NCI-H748 (cell line): ENCODE measurements at regions not wholly inside any gene's neighbourhood (a gene's known extent, or its start where the extent isn't known, plus 50 kb on each side); places are given as distances from the start of the nearest gene placed in this dataset.
A peak's percentile ranks its signal among the peaks of the same experiment; 100 is the strongest.

Experiments used
- DNase-seq: peaks from one replicate; lab custom pipeline; 2025; ENCODE audit not compliant: unreplicated experiment; lab: John Stamatoyannopoulos, UW

- DNase-seq = no peak
Observed at GRCh38 chr3:107028086-107028485, 349.2 kb upstream of the CCDC54 start.

GRCh38 chr3:107028626-107029025, 348.6 kb upstream of the CCDC54 start:
- peak; percentile 28 for DNase-seq

DNA sequence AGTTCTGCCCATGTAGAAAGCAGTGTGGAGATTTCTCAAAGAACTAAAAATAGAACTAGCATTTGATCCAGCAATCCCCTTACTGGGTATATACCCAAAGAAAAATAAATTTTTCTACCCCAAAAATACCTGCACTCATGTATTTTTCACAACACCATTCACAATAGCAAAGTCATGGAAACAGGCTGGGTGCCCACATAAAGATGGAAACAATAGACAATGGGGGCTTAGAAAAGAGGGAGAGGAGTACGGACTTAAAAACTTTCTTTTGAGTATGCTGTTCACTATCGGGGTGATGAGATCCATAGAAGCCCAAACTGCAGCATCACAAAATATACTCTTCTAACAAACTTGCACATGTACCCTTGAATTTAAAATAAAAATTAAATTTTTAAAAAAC, 345.1 kb upstream of the CCDC54 start:
- no peak for DNase-seq

DNA sequence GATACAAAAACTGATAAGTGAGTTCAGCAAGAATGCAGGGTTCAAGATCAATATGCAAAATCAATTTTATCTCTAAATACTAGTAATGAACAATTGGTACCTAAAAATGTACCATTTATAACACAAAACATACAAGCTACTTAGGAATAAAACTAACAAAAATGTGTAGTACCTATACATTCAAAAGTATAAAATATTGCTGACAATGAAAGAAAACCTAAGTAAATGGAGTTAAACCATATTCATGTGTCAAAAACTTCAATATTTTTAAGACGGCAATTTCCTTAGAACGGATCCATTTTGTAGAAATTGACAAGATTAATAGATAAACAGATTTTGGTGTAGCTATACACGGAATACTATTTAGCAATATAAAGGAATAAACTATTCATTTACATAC, 343.1 kb upstream of the CCDC54 start:
- DNase-seq = no peak

DNA sequence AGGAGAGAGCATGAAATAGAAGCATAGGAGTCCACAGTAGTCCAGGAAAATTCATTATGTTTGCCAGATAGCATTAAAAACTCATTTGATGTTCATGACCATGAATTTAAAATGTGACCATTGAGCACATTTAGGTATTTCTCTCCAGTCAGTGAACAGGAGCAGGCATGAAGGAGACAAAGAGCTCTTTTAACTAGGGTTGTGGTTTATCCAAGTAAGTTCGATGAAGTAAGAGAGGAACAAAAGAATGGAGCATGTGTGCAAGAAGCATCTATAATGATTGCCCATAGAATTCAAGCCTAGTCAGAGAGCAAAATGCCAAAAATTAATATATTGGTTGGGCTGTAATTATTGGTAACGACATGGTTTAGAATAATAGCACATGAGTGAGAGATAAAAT, 342.1 kb upstream of the CCDC54 start:
- DNase-seq = no peak

GRCh38 chr3:107044677-107045076, 332.6 kb upstream of the CCDC54 start:
- no peak for DNase-seq

- DNase-seq = no peak
Observed at GRCh38 chr3:107045791-107046190, 331.4 kb upstream of the CCDC54 start.

- DNase-seq = no peak
Observed at GRCh38 chr3:107055181-107055942, 321.9 kb upstream of the CCDC54 start.

DNA sequence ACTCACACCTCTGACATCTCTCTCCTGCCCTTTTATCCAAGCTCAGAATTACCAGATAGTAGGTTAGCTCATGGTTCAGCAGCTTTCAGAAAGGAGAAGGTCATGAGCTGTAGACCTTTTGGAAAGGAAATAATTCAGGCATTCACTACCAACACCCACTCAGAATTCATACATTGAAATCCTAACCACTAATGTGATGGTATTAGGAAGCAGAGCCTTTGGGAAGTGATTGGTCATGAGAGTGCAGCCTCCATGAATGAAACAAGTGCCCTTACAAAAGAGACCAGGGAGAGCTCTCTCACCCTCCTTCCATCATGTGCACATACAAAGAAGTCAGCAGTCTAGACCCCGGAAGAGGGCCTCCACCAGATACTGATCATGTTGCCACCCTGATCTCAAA, 315.8 kb upstream of the CCDC54 start:
- DNase-seq = no peak

DNA sequence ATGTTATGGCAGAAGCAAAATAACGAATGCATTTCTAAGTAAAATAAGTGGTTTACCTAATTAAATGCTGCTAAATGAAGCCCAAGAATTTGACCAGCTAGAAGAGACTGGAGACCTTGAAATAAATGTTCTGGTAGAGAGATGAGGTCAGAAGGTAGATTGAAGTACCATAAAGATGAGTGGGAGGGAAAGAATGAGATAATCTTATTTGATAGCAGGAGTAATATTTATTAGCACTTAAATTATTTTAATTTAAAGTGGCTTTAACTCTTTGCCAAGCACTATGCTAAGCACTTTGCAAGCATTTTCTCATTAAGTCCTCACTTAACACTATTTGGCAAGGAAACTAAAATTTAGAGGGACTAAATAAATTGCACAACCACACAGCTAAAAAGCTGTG, 314.9 kb upstream of the CCDC54 start:
- no peak for DNase-seq

DNA sequence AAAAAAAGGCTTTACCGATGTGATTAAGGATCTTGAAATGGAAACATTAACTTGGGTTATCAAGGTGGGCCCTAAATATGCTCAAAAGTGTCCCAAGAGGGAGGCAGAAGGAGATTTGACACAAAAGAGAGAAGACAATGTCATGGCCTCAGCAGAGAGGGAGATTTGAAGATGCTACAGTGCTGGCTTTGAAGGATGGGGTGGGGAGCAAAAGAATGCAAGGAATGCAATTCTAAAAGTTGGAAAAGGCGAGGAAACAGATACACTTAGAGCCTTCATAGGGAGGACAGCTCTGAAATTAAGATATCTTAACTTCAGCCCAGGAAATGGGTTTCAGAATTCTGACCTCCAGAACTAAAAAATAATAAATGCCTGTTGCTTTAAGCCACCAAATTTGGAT, 314.5 kb upstream of the CCDC54 start:
- DNase-seq = no peak

DNA sequence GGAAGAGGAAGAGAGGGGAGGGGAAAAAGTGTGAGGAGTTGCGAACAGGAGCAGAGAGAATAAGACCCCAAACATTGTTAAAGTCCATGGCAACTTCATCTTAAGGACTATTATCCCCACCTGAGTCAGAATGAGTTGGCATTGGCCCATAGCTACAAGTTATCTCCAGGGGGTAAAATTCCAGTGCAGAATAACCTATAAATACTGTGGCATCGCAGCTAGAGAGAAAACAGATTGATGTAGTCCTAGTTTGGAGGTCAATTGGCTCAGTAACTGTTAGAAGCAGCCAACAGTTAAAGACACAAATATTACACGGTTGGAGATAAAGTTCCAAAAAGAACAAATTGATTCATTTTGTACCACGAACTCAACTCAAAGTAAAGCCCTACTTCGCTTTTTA, 313.9 kb upstream of the CCDC54 start:
- DNase-seq = no peak

DNA sequence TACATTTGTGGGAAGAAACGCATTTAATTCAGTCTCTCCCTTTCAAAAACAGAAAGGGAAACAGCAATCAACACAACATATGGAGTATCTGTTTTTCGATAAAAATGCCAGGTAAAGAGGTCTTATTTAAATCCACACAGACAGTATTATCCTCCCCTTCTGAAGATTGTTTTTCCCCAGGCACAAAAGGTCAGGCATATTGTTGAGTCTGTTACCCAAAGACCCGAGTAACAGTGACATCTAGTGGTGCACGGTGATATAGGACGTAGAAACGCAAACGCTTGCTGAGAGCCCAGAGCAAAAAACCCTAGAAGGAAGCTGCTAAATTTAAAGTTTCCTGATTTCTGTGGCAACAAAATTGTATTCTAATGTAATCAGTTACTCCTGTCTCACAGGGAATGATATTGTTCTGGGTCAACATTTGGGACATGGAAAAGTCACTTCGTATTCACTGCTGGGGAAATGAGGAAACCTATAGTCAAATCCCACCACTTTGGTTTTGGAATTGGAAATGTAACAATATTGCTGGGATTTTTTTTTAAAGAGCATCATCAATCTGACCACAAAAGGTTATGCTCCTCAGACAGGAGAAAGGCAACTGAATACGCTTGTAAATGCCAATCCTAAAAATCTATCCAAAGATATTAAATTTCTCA, 312.7 kb upstream of the CCDC54 start:
- DNase-seq = peak; percentile 79

DNA sequence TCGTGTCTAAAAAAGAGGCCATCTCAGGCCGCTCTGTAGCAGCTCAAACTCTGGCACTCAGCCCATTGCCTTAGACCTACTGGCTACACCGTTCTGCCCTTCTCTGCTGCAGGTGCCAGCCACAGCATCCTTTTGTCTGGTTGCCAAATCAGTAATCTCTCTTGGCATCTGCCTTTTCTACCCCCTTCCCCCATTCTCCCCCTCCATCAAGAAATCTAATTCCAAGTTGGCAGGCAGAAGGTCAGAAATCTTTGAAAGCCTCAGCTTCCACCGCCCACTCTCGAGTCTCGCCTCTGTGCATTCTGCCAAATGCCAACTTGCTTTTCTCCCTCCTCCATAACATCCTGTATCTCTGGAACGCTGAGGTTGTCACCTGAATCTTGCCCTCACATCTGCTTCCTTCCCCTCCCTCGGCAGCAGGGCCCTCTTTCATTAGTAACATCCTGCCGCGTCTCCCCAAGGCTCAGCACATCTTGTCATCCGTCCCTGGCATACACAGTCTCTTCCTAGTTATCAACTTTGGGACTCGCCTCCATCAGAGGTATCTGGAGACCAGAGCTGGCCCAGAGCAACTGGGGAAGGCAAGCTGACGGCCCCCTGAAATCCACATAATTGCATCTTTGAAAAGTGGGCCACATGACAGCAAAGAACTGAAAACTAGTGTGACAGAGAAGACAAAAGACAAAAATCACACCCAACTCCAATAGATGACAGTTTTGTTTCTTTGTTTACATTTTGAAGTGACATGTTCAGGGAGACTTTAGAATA, 312.0 kb upstream of the CCDC54 start:
- peak; percentile 43 for DNase-seq

DNA sequence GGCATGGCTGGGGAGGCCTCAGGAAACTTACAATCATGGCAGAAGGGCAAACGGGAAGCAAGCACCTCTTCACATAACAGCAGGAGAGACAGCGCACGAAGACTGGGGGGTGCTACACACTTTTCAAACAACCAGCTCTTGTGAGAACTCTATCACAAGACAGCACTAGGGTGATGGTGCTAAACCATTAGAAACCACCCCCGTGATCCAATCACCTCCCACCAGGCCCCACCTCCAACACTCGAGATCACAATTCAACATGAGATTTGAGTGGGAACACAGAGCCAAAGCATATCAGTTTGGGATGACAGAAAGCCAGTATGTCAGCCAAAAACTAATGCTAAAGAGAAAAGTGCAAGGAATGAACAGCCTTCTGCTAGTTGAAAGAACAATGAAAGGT, 309.8 kb upstream of the CCDC54 start:
- DNase-seq = no peak

DNA sequence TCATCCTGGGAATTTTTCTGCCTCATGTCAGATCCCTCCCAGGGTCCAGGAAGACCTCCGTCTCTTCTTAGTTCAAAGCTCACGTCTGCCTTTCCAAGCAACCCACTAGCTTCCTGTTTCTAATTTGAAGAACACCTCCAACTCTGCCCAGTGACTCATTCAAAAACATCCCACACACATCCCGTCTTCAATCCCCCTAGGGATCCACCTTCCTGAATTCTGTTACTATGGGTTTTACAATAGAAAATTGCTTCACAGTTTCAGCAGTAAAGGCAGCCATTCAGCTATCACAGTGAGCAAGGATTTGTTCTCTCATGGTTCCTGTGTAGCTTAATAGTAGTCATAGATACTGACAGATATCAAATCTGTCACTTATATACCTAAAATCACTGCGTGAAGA, 308.3 kb upstream of the CCDC54 start:
- no peak for DNase-seq

DNA sequence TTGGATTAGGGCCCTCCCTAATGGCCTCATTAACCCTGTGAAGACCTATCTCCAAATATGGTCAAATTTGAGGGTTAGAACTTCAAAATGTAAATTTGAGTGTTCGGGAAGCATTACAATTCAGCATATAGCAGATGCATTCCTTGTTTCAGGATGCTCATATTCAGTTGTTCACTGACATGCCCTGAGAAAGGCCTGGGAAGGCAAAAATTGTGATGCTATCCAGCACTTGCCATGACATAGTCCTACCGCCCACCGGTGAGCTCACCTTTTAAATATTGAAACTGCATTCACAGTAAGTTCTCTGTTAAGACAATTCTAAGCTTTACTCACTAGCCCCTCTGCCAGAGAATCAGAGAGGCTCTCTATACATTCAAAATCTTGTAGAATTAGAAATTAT, 300.3 kb upstream of the CCDC54 start:
- DNase-seq = no peak

DNA sequence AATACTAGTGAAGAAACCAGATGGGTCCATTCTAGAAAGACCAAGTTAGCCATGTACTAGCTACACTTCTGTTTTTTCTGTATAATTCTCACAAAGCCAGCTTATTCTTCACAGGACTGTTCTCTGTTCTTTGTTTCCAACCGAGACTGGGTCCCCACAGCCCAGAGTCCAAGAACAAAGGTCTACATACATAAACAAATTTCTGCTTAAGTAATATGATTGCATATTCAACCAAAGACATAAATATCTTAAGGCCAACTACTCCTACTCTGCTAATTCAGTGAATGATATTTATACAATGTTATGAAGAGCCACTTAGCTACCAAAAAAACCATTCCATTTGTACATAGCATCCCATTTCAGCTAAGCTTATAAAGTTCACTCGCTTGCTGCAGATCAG, 299.8 kb upstream of the CCDC54 start:
- DNase-seq = no peak

DNA sequence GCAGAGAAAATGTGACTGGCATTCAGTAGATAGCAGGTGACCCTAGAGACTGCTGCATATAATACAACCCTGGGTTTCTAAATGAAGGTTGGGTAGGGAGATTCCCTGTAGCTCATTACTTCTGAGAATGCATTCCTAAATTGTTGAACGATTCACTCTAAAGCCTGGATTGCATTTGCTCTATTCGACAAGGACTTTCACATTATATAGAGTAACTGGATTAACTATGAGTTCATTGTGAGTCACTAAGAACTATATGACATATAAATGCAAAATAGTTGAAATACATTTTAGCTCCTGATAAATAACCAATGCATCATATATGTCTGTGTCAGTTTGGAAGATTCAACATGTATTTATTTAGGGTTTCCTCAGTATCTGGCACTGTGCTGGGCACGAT, 294.7 kb upstream of the CCDC54 start:
- no peak for DNase-seq

- no peak for DNase-seq
Observed at GRCh38 chr3:107085261-107085660, 292.0 kb upstream of the CCDC54 start.

GRCh38 chr3:107092121-107092520, 285.1 kb upstream of the CCDC54 start:
- DNase-seq = no peak

GRCh38 chr3:107098864-107099263, 278.4 kb upstream of the CCDC54 start:
- DNase-seq = no peak
